SK-N-SH treated with all-trans-retinoic acid at 6 μM for 48 hours (cell line): ENCODE measurements at regions not wholly inside any gene's neighbourhood (a gene's known extent, or its start where the extent isn't known, plus 50 kb on each side); places are given as distances from the start of the nearest gene placed in this dataset.
A peak's percentile ranks its signal among the peaks of the same experiment; 100 is the strongest.

ENCODE experiments used
- ATAC-seq: fragments of 200-7000 bp; cut with Tn5 transposase; 3 replicates; pipeline ENCODE4 v1.9.1; 2020; ENCODE audit warnings: mild to moderate bottlenecking, moderate library complexity
- ARNTL ChIP-seq: fragments of 450-650 bp; formaldehyde crosslinking; IDR thresholded peaks from 2 replicates; pipeline ENCODE4 v1.5.0; 2020; ENCODE audit warnings: low read depth, mild to moderate bottlenecking, moderate library complexity, borderline replicate concordance
- BACH2 ChIP-seq: fragments of 250-450 bp; sonication (Bioruptor Pico); IDR thresholded peaks from 2 replicates; pipeline ENCODE4 v1.9.0; 2021; ENCODE audit warnings: mild to moderate bottlenecking, borderline replicate concordance
- CSDC2 ChIP-seq: fragments of 250-450 bp; sonication (Bioruptor Pico); IDR thresholded peaks from 2 replicates; pipeline ENCODE4 v1.5.0; 2020; ENCODE audit warnings: mild to moderate bottlenecking, moderate library complexity
- ESRRG ChIP-seq: fragments of 250-450 bp; sonication (Bioruptor Pico); IDR thresholded peaks from 2 replicates; pipeline ENCODE4 v1.6.1; 2021; ENCODE audit warnings: mild to moderate bottlenecking
- GLIS3 ChIP-seq: fragments of 250-450 bp; sonication (Bioruptor Pico); IDR thresholded peaks from 2 replicates; pipeline ENCODE4 v1.5.0; 2020; ENCODE audit warnings: mild to moderate bottlenecking, moderate library complexity
- ISL1 ChIP-seq: fragments of 250-450 bp; sonication (Bioruptor Pico); IDR thresholded peaks from 2 replicates; pipeline ENCODE4 v2.1.2; 2022; ENCODE audit warnings: mild to moderate bottlenecking, moderate library complexity
- OSR1 ChIP-seq: fragments of 250-450 bp; sonication (Bioruptor Pico); IDR thresholded peaks from 2 replicates; pipeline ENCODE4 v1.8.0; 2022; ENCODE audit warnings: moderate library complexity, mild to moderate bottlenecking, inconsistent platforms
- POU6F1 ChIP-seq: fragments of 250-450 bp; sonication (Bioruptor Pico); IDR thresholded peaks from 2 replicates; pipeline ENCODE4 v1.8.0; 2021; ENCODE audit warnings: low read depth, mild to moderate bottlenecking, moderate library complexity, borderline replicate concordance
- RARB ChIP-seq: fragments of 250-450 bp; sonication (Bioruptor Pico); IDR thresholded peaks from 2 replicates; pipeline ENCODE4 v1.8.0; 2021; ENCODE audit warnings: mild to moderate bottlenecking, moderate library complexity
- SNAI2 ChIP-seq: fragments of 250-450 bp; sonication (Bioruptor Pico); IDR thresholded peaks from 2 replicates; pipeline ENCODE4 v1.5.0; 2020; ENCODE audit warnings: mild to moderate bottlenecking, moderate library complexity
- TCF4 ChIP-seq: fragments of 250-450 bp; sonication (Bioruptor Pico); IDR thresholded peaks from 2 replicates; pipeline ENCODE4 v1.8.0; 2021; ENCODE audit warnings: mild to moderate bottlenecking, moderate library complexity, borderline replicate concordance
- TOX ChIP-seq: fragments of 250-450 bp; sonication (Bioruptor Pico); IDR thresholded peaks from 2 replicates; pipeline ENCODE4 v1.8.0; 2021; ENCODE audit warnings: mild to moderate bottlenecking, moderate library complexity, borderline replicate concordance
- ZC3H10 ChIP-seq: fragments of 250-450 bp; sonication (Bioruptor Pico); IDR thresholded peaks from 2 replicates; pipeline ENCODE4 v1.5.1; 2021; ENCODE audit warnings: mild to moderate bottlenecking, moderate library complexity
- ZFP3 ChIP-seq: fragments of 250-450 bp; sonication (Bioruptor Pico); IDR thresholded peaks from 2 replicates; pipeline ENCODE4 v1.5.0; 2020; ENCODE audit warnings: mild to moderate bottlenecking, moderate library complexity
- ZFP30 ChIP-seq: fragments of 450-650 bp; formaldehyde crosslinking; IDR thresholded peaks from 2 replicates; pipeline ENCODE4 v1.5.0; 2022; ENCODE audit warnings: mild to moderate bottlenecking, moderate library complexity
- ZNF565 ChIP-seq: fragments of 450-650 bp; formaldehyde crosslinking; conservative IDR thresholded peaks from 2 replicates; pipeline ENCODE4 v1.5.0; 2020; ENCODE audit warnings: low read depth, mild to moderate bottlenecking, moderate library complexity
- ZNF70 ChIP-seq: fragments of 450-650 bp; formaldehyde crosslinking; IDR thresholded peaks from 2 replicates; pipeline ENCODE4 v1.5.0; 2020; ENCODE audit warnings: mild to moderate bottlenecking, moderate library complexity
- ZNF8 ChIP-seq: fragments of 450-650 bp; formaldehyde crosslinking; IDR thresholded peaks from 2 replicates; pipeline ENCODE4 v1.5.0; 2020; ENCODE audit warnings: mild to moderate bottlenecking, moderate library complexity
- TF ChIP-seq, protein P1 (sequence below): fragments of 250-450 bp; sonication (Bioruptor Pico); IDR thresholded peaks from 2 replicates; pipeline ENCODE4 v1.8.0; 2020; ENCODE audit warnings: mild to moderate bottlenecking, moderate library complexity, borderline replicate concordance
- TF ChIP-seq, protein P2 (sequence below): fragments of 250-450 bp; sonication (Bioruptor Pico); IDR thresholded peaks from 2 replicates; pipeline ENCODE4 v1.5.1; 2020; ENCODE audit warnings: low read depth, mild to moderate bottlenecking, moderate library complexity
- TF ChIP-seq, protein P3 (sequence below): fragments of 250-450 bp; sonication (Bioruptor Pico); IDR thresholded peaks from 2 replicates; pipeline ENCODE4 v1.5.0; 2020; ENCODE audit warnings: mild to moderate bottlenecking, moderate library complexity

DNA sequence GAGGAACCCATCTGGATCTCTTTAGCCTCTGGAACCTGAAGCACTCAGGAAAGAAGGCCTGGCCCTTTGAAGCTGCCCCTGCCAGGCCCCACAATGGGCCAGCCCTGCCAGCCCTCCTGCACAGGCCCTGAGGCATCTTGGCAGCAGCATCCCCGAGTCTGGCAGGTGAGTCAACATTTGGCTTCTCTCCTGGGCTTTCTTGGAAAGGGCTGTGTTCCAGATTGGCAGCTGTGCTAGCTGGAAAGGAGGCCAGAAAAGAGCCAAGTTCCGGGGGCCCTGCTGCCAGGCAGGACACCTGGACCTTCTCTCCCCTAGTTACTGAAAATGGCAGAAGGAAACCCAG lies 187.2 kb downstream of the SHQ1 start (continued):
- no peak for TF ChIP-seq BACH2 (CRISPR knock-in tag)
- TF ChIP-seq, protein P1, sequence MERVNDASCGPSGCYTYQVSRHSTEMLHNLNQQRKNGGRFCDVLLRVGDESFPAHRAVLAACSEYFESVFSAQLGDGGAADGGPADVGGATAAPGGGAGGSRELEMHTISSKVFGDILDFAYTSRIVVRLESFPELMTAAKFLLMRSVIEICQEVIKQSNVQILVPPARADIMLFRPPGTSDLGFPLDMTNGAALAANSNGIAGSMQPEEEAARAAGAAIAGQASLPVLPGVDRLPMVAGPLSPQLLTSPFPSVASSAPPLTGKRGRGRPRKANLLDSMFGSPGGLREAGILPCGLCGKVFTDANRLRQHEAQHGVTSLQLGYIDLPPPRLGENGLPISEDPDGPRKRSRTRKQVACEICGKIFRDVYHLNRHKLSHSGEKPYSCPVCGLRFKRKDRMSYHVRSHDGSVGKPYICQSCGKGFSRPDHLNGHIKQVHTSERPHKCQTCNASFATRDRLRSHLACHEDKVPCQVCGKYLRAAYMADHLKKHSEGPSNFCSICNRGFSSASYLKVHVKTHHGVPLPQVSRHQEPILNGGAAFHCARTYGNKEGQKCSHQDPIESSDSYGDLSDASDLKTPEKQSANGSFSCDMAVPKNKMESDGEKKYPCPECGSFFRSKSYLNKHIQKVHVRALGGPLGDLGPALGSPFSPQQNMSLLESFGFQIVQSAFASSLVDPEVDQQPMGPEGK (CRISPR knock-in tag), result no peak
- TF ChIP-seq ISL1 (CRISPR knock-in tag), result peak; percentile 68
- TF ChIP-seq SNAI2, result no peak; the same call in 1 of the 2 replicates
- TF ChIP-seq TCF4 (CRISPR knock-in tag), result peak; percentile 89; the same call in 1 of the 2 replicates
- TF ChIP-seq ZFP3 (CRISPR knock-in tag), result no peak
- TF ChIP-seq ZNF565 (CRISPR knock-in tag), result no peak
- no peak for TF ChIP-seq TOX (CRISPR knock-in tag)
- no peak for TF ChIP-seq ESRRG
- no peak for TF ChIP-seq OSR1 (CRISPR knock-in tag)
- TF ChIP-seq, protein P2, sequence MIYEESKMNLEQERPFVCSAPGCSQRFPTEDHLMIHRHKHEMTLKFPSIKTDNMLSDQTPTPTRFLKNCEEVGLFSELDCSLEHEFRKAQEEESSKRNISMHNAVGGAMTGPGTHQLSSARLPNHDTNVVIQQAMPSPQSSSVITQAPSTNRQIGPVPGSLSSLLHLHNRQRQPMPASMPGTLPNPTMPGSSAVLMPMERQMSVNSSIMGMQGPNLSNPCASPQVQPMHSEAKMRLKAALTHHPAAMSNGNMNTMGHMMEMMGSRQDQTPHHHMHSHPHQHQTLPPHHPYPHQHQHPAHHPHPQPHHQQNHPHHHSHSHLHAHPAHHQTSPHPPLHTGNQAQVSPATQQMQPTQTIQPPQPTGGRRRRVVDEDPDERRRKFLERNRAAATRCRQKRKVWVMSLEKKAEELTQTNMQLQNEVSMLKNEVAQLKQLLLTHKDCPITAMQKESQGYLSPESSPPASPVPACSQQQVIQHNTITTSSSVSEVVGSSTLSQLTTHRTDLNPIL (CRISPR knock-in tag), result peak; percentile 41; the same call in 1 of the 2 replicates
- TF ChIP-seq ZNF70 (CRISPR knock-in tag), result no peak

GRCh38 chr3:72660270-72661114 lies 187.8 kb downstream of the SHQ1 start:
- ATAC-seq, result no peak; the same call in 2 of the 3 replicates
- TF ChIP-seq ZFP30 (CRISPR knock-in tag), result no peak
- no peak for TF ChIP-seq ZNF565 (CRISPR knock-in tag)
- no peak for TF ChIP-seq ZC3H10 (CRISPR knock-in tag)
- TF ChIP-seq TCF4 (CRISPR knock-in tag), result no peak
- no peak for TF ChIP-seq POU6F1
- TF ChIP-seq RARB (CRISPR knock-in tag), result no peak
- no peak for TF ChIP-seq CSDC2 (CRISPR knock-in tag)
- TF ChIP-seq BACH2 (CRISPR knock-in tag), result no peak
- TF ChIP-seq, protein P1 (CRISPR knock-in tag), result no peak
- no peak for TF ChIP-seq ESRRG
- TF ChIP-seq GLIS3, result no peak
- TF ChIP-seq TOX (CRISPR knock-in tag), result no peak
- TF ChIP-seq, protein P2 (CRISPR knock-in tag), result no peak
- no peak for TF ChIP-seq ZNF70 (CRISPR knock-in tag)
- TF ChIP-seq ISL1 (CRISPR knock-in tag), result no peak
- TF ChIP-seq ZNF8 (CRISPR knock-in tag), result no peak
- TF ChIP-seq OSR1 (CRISPR knock-in tag), result no peak
- TF ChIP-seq ARNTL (CRISPR knock-in tag), result no peak
- TF ChIP-seq, protein P3, sequence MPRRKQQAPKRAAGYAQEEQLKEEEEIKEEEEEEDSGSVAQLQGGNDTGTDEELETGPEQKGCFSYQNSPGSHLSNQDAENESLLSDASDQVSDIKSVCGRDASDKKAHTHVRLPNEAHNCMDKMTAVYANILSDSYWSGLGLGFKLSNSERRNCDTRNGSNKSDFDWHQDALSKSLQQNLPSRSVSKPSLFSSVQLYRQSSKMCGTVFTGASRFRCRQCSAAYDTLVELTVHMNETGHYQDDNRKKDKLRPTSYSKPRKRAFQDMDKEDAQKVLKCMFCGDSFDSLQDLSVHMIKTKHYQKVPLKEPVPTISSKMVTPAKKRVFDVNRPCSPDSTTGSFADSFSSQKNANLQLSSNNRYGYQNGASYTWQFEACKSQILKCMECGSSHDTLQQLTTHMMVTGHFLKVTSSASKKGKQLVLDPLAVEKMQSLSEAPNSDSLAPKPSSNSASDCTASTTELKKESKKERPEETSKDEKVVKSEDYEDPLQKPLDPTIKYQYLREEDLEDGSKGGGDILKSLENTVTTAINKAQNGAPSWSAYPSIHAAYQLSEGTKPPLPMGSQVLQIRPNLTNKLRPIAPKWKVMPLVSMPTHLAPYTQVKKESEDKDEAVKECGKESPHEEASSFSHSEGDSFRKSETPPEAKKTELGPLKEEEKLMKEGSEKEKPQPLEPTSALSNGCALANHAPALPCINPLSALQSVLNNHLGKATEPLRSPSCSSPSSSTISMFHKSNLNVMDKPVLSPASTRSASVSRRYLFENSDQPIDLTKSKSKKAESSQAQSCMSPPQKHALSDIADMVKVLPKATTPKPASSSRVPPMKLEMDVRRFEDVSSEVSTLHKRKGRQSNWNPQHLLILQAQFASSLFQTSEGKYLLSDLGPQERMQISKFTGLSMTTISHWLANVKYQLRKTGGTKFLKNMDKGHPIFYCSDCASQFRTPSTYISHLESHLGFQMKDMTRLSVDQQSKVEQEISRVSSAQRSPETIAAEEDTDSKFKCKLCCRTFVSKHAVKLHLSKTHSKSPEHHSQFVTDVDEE (CRISPR knock-in tag), result no peak
- no peak for TF ChIP-seq SNAI2
